ACHN (cell line): ENCODE measurements at regions not wholly inside any gene's neighbourhood (a gene's known extent, or its start where the extent isn't known, plus 50 kb on each side); places are given as distances from the start of the nearest gene placed in this dataset.

Experiments
- DNase-seq: peaks from one replicate; pipeline ENCODE4 v3.0.0-alpha.2; 2015
- in situ Hi-C: cut with HindIII; loops from 2 replicates; pipeline ENCODE4 v1.10.0; 2017; ENCODE audit warnings: low sequenced_read_pairs, low pct_ligation_motif_present, low pct_unique_long_range_greater_than_20kb

DNA sequence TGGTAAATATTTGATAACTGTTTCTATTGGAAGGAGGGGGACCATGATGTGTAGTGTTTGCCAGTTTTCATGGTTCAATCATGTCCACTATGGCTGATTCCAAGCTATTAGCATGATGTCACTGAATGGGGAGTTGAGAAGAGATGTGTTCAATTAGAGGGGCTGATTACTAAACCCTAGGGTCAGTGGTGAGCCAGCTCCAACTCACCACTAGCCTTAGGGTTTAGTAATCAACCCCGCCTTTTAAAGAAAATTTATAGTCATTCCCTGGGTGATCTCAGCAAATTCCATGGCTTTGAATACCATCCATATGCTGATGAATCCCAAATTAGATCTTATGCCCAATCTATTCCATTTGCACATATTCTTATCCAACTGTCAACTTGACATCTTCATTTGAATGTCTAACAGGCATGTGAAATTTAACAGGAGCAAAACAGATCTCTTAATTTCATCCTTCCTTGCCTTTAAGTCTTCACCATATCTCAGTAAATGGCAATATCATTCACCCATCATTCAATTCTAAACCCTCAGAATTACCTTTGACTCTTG is 98.8 kb downstream of the GCNT1 start:
- DNase-seq = no peak
- in situ Hi-C loops = no loop called here

DNA sequence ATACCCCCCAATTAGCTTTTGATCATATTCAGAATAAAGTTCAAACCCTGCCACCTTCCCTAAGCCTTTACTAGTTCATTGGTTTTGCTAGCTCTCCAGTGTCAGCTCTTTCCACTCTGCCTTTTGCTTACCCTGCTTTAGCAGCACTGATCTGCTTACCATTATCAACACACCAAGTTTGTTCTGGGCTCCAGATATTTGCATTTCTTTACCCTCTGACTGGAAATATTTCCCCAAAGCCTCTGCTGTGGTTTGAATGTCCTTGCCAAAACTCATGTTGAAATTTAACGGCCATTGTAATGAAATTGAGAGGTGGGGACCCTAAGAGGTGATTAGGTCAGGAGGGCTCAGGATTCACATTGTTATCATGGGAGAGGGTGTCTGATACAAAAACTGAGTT is 99.5 kb downstream of the GCNT1 start:
- in situ Hi-C loops = no loop called here
- DNase-seq = no peak

DNA sequence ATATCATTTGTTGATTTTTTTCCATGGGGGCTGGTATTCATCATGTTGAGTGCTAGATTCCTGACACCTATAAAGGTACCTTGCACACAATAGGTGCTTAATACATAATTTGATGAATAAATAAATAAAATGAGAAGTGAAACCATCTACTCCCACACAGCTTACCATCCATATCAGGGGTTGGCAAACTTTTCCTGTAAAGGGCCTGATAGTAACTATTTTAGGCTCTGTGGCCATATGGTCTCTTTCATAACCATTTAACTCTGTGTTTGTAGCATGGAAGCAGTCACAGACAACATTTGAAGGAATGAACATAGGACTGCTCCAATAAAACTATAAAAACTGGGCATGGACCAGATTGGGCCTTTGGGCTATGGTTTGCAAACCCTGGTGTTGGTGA is 100.3 kb downstream of the GCNT1 start:
- in situ Hi-C loops = no loop called here
- DNase-seq = no peak

DNA sequence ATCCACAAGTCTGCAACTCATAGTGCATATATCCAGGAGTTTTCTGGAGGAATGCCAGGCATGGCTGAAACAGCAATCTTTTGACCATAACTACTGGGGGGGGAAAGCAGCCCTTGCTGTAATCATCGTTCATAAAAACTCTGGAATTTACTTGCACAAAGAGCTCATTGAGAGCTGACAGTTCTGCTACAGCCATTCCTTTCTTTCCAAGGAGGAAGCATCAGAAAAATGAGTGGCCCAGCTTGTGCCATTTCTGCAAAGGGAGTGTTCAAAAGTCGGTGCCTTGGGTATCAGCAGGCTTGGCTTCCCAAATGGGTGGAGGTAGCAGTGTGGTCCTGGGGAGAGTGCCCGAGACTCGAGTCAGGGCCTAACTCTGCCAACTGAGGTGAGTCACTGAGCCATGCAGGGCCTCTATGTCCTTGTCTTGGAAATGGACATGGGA is 101.5 kb downstream of the GCNT1 start:
- in situ Hi-C loops = no loop called here
- peak; percentile 13 for DNase-seq

DNA sequence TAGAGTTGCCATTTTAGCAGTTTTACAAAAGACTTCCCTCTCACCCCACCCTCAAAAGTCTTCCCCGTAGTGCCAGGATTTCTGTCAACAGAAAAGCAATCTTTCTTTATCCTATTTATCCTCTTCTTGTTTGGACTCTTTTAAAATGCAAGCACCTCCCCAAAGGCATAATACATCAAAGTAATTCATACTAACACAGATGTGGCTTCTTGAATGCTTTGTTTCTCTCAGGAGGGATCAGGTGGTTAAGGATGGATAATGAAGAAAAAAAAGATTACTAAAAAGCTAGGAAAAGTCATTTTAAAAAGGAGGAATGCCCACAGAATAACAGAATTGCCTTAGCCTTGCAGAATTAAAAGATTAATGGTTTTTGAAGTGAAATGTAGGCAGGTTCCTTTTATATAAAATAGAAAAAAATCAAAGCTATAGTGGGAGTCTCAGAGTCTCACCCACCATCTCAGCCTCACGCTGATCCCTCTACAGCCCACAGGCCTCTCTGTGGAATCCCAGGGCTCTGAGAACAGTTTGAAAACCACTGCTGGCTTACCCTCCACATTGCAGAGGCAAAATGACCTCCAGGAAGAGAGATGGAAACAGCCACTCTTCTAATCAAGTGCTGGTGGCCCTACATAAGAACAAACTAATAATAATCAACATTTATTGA is 102.2 kb downstream of the GCNT1 start:
- in situ Hi-C loops = no loop called here
- no peak for DNase-seq
